NCI-H2196 treated with DMSO at 0.1 percent for 48 hours (cell line): ENCODE measurements at regions not wholly inside any gene's neighbourhood (a gene's known extent, or its start where the extent isn't known, plus 50 kb on each side); places are given as distances from the start of the nearest gene placed in this dataset.

Experiments
- DNase-seq: peaks from one replicate; lab custom pipeline; 2025; ENCODE audit not compliant: unreplicated experiment; lab: John Stamatoyannopoulos, UW

DNA sequence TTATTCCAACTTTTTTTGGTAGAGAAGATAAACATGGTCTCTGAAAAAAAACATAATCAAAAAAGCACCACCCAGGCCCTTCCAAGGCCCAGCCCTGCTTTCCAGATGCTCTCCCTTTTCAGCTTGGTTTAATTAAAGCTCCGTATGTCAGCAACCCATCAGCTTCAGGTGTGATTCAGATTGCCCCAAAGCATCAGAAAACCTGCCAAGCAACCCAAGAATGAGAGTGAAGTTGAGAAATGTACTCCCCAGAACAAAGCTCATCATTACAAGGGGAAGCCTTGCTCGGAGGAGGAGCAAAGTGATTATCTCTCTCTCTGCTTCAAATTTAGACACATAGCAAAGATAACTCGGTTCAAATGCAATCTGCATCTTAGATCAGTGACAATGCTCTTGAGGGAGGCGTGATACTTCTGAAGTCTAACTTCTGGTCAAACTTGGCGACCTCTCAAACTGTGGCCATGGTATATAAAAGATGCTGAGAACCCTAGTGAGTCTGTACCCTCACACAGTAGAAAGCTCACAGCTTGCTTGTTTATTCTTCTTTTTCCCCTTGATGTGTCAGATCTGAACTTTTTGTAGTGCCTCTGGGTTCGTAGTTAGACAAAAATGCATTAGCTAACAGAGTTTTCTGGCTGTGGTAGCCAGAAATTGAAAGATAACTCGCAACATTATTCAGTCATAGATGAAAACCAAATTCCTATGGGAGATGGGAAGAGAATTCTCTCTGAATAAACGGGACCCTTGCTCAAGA is 63.3 kb upstream of the ZC3H11B start:
- DNase-seq: no peak

DNA sequence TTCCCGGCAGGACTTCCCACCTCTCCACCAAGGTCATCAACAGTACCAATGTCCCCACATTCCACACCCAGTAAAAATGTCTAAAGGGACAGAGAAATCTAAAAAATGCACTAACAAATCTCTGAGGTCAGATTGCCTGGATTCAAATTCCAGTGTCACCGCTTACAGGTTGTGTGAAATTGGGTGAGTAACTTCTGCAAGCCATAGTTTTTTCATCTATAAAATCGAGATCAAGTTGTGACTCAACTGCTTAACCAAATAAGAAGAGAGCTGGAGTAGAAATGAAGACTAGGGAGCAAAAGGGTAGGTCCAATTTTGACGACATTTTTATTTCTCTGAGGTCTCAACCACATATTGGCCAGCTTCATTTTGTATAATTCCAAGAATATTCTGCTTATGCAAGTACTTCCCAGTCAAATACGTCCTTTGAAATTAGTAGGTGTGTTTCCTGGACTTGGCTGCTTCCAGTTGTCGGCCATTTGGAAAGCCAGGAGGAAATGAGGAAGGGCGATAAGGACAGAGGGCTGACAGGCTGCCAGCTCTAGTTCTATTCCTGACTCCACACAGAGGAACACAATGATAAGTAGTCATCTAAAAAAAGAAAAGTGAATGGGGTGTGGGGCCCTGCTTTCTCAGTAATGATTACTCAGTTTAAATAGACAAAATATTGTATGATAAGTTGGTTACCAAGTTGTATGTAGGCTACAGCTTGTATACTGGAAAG is 57.7 kb upstream of the ZC3H11B start:
- DNase-seq: no peak

DNA sequence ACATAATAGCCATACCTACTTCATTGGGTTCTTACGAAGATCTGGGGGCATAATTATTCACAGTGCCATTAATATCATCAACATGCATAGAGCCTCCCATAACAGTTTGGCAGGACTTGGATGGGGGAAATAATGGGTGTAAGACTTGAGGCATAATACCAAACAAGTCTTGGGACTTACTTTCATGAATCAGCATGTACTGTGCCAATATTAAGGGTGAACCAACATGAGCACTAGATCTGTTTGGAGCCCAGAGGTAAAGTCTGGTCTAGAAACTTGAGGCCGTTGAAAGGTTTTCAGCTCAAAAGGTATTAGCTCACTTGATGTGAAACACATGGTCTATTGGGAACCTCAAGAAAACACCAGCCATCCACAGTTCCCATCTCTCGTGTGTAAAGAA is 56.7 kb upstream of the ZC3H11B start:
- no peak for DNase-seq

DNA sequence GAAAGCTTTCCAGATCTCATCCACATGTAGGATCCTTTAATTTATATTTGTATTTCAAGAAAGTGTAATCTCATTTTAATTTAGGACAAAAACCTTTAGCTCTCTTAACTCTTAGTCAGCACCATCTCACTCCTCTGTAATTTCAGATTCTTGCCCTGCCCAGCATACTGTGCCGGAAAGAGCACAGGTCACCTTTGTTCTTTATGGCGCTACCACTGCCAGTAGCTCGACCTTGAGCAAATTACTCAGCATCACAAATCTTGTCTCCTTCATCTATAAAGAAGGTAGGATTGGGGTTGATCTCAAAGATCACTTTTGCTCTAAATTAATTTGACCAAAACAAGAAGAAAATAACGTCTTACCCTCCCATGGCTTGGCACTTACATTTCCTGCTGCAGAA is 56.1 kb upstream of the ZC3H11B start:
- no peak for DNase-seq

DNA sequence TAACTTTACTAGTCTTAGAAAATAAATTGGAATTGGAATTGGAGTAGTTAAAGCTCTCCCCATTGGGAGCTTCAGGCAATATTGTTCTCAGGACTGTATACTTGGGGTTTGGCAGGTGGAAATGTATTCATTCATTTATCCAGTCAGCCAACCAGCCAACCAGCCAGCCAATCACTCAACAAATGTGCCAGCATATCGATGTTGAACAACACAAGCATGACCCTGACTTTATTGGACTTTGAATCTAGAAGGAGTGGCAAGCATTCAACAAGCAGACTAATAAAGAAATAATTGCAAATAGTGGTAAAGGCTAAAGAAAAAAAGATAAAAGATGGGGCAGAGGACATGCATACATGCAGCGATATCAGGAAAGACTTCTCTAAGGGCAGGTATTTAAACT is 55.5 kb upstream of the ZC3H11B start:
- DNase-seq: no peak

DNA sequence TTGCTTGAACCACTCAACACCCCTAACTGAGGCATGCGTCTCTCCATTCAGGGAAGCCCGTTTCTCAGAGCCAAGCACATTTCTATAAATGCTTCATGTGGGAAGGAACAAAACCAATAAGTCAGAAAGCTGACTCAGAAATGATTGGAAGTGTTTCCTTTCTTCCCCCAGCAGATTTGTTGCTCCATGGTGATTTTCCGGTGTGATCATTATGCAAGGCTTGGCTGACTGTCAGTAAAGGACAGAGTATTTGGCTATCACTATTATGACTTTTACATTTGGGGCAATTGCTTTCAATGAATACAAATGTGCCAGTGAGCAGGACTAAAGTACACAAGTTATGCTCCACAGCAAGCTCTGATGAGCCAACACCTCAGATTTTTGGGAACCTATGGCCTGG is 53.3 kb upstream of the ZC3H11B start:
- DNase-seq: no peak

DNA sequence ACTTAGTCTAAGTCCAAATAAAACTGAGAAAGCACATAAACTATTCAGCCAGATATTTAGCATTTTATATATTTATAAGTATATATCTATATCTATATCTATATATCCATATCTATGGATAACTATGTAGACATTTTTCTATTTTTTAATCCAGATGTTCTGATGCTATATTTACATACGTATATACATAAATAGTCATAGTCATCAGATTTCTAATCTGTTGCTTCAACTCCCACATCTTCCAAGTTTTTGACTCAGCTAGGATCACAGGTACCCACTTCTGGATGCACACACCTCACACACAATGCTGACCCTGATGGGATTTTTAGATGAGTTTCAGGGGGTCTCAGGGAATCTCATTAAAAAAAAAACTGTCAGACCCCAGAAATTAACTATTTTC is 52.2 kb upstream of the ZC3H11B start:
- no peak for DNase-seq

DNA sequence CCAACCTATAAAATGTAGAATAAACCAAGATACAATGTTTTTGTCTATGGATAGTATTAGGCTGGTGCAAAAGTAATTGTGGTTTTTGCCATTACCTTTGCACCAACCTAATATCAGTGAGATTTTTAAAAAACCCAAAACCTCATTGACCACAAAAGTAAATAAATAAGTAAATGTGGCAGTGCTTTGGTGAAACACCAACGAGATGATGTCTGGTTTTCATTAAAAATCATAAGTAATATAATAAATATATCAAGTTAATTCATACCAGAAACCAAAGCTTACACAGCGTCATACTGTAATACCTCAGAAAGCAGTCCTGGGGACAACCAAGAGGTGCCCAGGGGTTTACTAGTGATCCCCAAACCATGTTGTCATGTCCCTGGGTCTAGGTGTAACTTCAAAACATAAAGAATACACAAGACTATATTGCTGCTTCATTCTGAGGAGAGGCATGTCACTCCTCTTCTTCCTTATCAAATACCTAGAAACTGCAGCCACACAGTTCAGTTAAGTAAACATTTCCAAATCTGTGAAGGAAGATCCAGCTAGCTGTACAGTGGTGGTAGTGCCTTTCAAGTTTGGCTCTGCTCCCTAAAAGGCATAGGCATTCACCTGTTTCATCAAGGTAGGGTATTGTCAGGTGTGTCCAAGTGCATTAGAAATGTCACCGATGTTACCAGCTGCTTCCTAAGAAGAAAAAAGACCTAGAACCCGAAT is 51.6 kb upstream of the ZC3H11B start:
- no peak for DNase-seq
